HL-60 (cell line): ENCODE measurements at regions not wholly inside any gene's neighbourhood (a gene's known extent, or its start where the extent isn't known, plus 50 kb on each side); places are given as distances from the start of the nearest gene placed in this dataset.

Experiments
- DNase-seq, 2 experiments: peaks; one replicate each; pipeline ENCODE4 v3.0.0-alpha.2; 2010 to 2020; ENCODE audit warnings: low read depth in 1 of 2, low spot score in 1 of 2
- H3K27ac ChIP-seq: fragments of 250-450 bp; sonication (Bioruptor Pico); replicated peaks from 2 replicates; pipeline ENCODE4 v1.5.1; 2020; ENCODE audit warnings: mild to moderate bottlenecking, moderate library complexity
- H3K27me3 ChIP-seq: fragments of 250-450 bp; sonication (Bioruptor Pico); 2 replicates; pipeline ENCODE4 v1.5.1; 2021; ENCODE audit warnings: mild to moderate bottlenecking, moderate library complexity; ENCODE audit not compliant: insufficient read depth, poor library complexity, severe bottlenecking
- H3K4me3 ChIP-seq: replicated peaks from 2 replicates; pipeline ENCODE4 v1.5.1; 2011; ENCODE audit warnings: mild to moderate bottlenecking, control low read depth, low read length; ENCODE audit not compliant: insufficient read depth
- GABPA ChIP-seq: IDR thresholded peaks from 2 replicates; pipeline ENCODE4 v1.6.1; 2012; ENCODE audit warnings: low read depth
- POLR2AphosphoS5 ChIP-seq: IDR thresholded peaks from 2 replicates; pipeline ENCODE4 v1.6.1; 2012; ENCODE audit warnings: low read depth
- SPI1 ChIP-seq: IDR thresholded peaks from 2 replicates; pipeline ENCODE4 v1.6.1; 2012; ENCODE audit warnings: low read depth, mild to moderate bottlenecking, borderline replicate concordance
- TF ChIP-seq, protein P1 (sequence below): IDR thresholded peaks from one replicate; pipeline ENCODE4 v1.5.1; 2011; ENCODE audit warnings: low read length, control low read depth, inconsistent platforms; ENCODE audit not compliant: insufficient read depth
- TF ChIP-seq, protein P2 (sequence below): IDR thresholded peaks from 2 replicates; pipeline ENCODE4 v1.6.1; 2012; ENCODE audit warnings: low read depth; ENCODE audit not compliant: insufficient replicate concordance

DNA sequence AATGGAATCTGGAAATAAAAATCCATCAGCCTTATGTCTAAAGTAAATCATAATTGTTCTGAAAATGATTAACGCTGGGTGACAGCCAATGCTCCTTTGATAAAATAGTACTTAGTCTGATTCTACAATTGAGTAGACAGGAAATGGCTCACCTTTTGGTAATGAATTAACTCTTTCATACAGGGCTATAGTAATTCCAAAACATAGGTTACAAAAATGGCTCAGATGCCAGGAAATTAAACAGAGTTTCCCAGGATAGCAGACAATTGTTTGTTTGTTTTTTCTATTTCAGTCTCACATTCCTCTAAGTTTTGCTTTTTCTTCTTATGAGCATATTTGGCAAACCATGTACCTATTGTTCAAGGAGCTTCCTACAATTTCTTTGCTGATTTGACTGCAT lies 257.2 kb upstream of the EPHA7 start:
- no peak overlapping the region for H3K27ac ChIP-seq
- TF ChIP-seq POLR2AphosphoS5: no peak
- no peak for TF ChIP-seq SPI1
- TF ChIP-seq, protein P1, sequence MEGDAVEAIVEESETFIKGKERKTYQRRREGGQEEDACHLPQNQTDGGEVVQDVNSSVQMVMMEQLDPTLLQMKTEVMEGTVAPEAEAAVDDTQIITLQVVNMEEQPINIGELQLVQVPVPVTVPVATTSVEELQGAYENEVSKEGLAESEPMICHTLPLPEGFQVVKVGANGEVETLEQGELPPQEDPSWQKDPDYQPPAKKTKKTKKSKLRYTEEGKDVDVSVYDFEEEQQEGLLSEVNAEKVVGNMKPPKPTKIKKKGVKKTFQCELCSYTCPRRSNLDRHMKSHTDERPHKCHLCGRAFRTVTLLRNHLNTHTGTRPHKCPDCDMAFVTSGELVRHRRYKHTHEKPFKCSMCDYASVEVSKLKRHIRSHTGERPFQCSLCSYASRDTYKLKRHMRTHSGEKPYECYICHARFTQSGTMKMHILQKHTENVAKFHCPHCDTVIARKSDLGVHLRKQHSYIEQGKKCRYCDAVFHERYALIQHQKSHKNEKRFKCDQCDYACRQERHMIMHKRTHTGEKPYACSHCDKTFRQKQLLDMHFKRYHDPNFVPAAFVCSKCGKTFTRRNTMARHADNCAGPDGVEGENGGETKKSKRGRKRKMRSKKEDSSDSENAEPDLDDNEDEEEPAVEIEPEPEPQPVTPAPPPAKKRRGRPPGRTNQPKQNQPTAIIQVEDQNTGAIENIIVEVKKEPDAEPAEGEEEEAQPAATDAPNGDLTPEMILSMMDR: no peak
- TF ChIP-seq GABPA: no peak
- TF ChIP-seq, protein P2, sequence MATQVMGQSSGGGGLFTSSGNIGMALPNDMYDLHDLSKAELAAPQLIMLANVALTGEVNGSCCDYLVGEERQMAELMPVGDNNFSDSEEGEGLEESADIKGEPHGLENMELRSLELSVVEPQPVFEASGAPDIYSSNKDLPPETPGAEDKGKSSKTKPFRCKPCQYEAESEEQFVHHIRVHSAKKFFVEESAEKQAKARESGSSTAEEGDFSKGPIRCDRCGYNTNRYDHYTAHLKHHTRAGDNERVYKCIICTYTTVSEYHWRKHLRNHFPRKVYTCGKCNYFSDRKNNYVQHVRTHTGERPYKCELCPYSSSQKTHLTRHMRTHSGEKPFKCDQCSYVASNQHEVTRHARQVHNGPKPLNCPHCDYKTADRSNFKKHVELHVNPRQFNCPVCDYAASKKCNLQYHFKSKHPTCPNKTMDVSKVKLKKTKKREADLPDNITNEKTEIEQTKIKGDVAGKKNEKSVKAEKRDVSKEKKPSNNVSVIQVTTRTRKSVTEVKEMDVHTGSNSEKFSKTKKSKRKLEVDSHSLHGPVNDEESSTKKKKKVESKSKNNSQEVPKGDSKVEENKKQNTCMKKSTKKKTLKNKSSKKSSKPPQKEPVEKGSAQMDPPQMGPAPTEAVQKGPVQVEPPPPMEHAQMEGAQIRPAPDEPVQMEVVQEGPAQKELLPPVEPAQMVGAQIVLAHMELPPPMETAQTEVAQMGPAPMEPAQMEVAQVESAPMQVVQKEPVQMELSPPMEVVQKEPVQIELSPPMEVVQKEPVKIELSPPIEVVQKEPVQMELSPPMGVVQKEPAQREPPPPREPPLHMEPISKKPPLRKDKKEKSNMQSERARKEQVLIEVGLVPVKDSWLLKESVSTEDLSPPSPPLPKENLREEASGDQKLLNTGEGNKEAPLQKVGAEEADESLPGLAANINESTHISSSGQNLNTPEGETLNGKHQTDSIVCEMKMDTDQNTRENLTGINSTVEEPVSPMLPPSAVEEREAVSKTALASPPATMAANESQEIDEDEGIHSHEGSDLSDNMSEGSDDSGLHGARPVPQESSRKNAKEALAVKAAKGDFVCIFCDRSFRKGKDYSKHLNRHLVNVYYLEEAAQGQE: no peak
- no peak for DNase-seq

DNA sequence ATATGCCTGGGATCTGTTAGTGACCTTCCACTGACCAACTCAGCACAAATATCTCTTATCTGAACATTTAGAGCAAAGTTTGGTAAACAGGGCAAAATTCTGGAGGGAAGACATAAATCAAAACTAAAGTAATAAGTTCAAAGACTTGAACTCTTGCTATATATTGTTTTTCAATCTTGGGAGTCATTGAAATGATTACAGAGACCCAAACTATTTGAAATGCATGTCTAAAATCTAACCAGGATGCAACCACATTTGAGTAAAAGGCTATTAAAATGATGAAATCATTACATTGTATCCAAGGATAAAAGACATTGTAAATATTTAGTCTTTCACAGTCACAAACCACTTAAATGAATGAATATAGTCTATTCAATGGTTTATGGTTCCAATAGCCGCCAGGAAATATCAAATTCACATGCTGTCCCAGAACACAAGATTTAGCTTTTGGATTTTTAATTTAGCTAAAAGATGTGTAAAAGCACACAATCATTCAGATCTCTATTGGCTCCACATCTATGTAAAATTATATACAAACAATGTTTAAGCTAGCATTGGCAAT lies 256.6 kb upstream of the EPHA7 start:
- H3K4me3 ChIP-seq: no peak overlapping the region
- TF ChIP-seq SPI1: no peak
- TF ChIP-seq POLR2AphosphoS5: no peak
- no peak for TF ChIP-seq GABPA
- TF ChIP-seq, protein P1: no peak
- TF ChIP-seq, protein P2: no peak
- H3K27ac ChIP-seq: no peak overlapping the region
- no peak for DNase-seq
- no peaks in the 10 kb centered on the region for H3K27me3 ChIP-seq

More for the DNA sequence above, 257.2 kb upstream of the EPHA7 start:
- Histone ChIP-seq H3K27me3 (no peaks in the 10 kb centered on the region), H3K4me3 (no peak overlapping the region)

- no peak overlapping the region for H3K4me3 ChIP-seq
- TF ChIP-seq SPI1 (no peak), GABPA (no peak), POLR2AphosphoS5 (no peak)
- TF ChIP-seq, protein P2: no peak
- TF ChIP-seq, protein P1: no peak
Observed at GRCh38 chr6:93663111-93663510, 243.8 kb upstream of the EPHA7 start.

More at GRCh38 chr6:93663111-93663510, 243.8 kb upstream of the EPHA7 start:
- no peak for DNase-seq
- Histone ChIP-seq H3K27me3 (no peaks in the 10 kb centered on the region), H3K27ac (no peak overlapping the region)
